Astrocyte (in vitro differentiated cells and primary cell): ENCODE measurements at regions not wholly inside any gene's neighbourhood (a gene's known extent, or its start where the extent isn't known, plus 50 kb on each side); places are given as distances from the start of the nearest gene placed in this dataset.

Source experiments
- DNase-seq: peaks from one replicate; pipeline ENCODE4 v3.0.0-alpha.2; 2010; ENCODE audit warnings: low read depth
- FAIRE-seq: peaks from 2 replicates; lab custom pipeline; 2011; peaks lifted over from hg19 to GRCh38; lab: Jason Lieb, UNC
- H2AFZ ChIP-seq: 2 replicates; pipeline ENCODE4 v1.6.0; 2012; ENCODE audit warnings: low read depth, low read length, inconsistent platforms
- H3K27ac ChIP-seq: 2 replicates; pipeline ENCODE4 v1.5.1; 2011; ENCODE audit warnings: low read depth, low read length, inconsistent platforms
- H3K27me3 ChIP-seq: 2 replicates; pipeline ENCODE4 v1.6.0; 2011; ENCODE audit warnings: low read length, inconsistent platforms; ENCODE audit not compliant: insufficient read depth
- H3K36me3 ChIP-seq: 2 replicates; pipeline ENCODE4 v1.5.1; 2011; ENCODE audit warnings: low read length, inconsistent platforms; ENCODE audit not compliant: insufficient read depth
- H3K4me1 ChIP-seq: 2 replicates; pipeline ENCODE4 v1.5.1; 2011; ENCODE audit warnings: low read length, inconsistent platforms; ENCODE audit not compliant: insufficient read depth
- H3K4me2 ChIP-seq: 2 replicates; pipeline ENCODE4 v1.6.0; 2012; ENCODE audit warnings: low read length, inconsistent platforms
- H3K4me3 ChIP-seq: 2 replicates; pipeline ENCODE4 v1.5.1; 2011; ENCODE audit warnings: low read depth, mild to moderate bottlenecking, low read length, inconsistent platforms; ENCODE audit not compliant: insufficient read depth
- H3K79me2 ChIP-seq: 2 replicates; pipeline ENCODE4 v1.6.0; 2012; ENCODE audit warnings: mild to moderate bottlenecking, low read length, inconsistent platforms; ENCODE audit not compliant: insufficient read depth
- H3K9ac ChIP-seq: 2 replicates; pipeline ENCODE4 v1.6.0; 2012; ENCODE audit warnings: mild to moderate bottlenecking, low read length, inconsistent platforms
- H3K9me3 ChIP-seq: 2 replicates; pipeline ENCODE4 v1.5.1; 2012; ENCODE audit warnings: low read depth, mild to moderate bottlenecking, low read length, inconsistent platforms; ENCODE audit not compliant: insufficient read depth
- H4K20me1 ChIP-seq: 2 replicates; pipeline ENCODE4 v1.6.0; 2012; ENCODE audit warnings: low read length, inconsistent platforms; ENCODE audit not compliant: insufficient read depth
- H3K27ac Mint-ChIP-seq: one replicate; pipeline ENCODE4 v1.8.0; 2021; ENCODE audit warnings: mild to moderate bottlenecking, mixed read lengths; ENCODE audit not compliant: unreplicated experiment
- H3K27me3 Mint-ChIP-seq: one replicate; pipeline ENCODE4 v1.8.0; 2021; ENCODE audit warnings: low read depth, mixed read lengths; ENCODE audit not compliant: unreplicated experiment
- H3K36me3 Mint-ChIP-seq: one replicate; pipeline ENCODE4 v1.8.0; 2021; ENCODE audit warnings: low read depth, mixed read lengths; ENCODE audit not compliant: unreplicated experiment
- H3K4me1 Mint-ChIP-seq: one replicate; pipeline ENCODE4 v1.8.0; 2021; ENCODE audit warnings: low read depth, mixed read lengths; ENCODE audit not compliant: unreplicated experiment
- H3K4me3 Mint-ChIP-seq: one replicate; pipeline ENCODE4 v1.8.0; 2021; ENCODE audit warnings: mild to moderate bottlenecking, moderate library complexity, mixed read lengths; ENCODE audit not compliant: unreplicated experiment
- H3K9me3 Mint-ChIP-seq: one replicate; pipeline ENCODE4 v1.8.0; 2021; ENCODE audit warnings: mild to moderate bottlenecking, mixed read lengths; ENCODE audit not compliant: unreplicated experiment
- EZH2 ChIP-seq: IDR thresholded peaks from 2 replicates; pipeline ENCODE4 v1.6.1; 2012; ENCODE audit warnings: mild to moderate bottlenecking, low read length, inconsistent platforms; ENCODE audit not compliant: insufficient read depth
- TF ChIP-seq, protein P1 (sequence below): IDR thresholded peaks from 2 replicates; pipeline ENCODE4 v1.5.1; 2011; ENCODE audit warnings: low read depth, mild to moderate bottlenecking, inconsistent platforms, low read length, moderate library complexity; ENCODE audit not compliant: insufficient read depth

DNA sequence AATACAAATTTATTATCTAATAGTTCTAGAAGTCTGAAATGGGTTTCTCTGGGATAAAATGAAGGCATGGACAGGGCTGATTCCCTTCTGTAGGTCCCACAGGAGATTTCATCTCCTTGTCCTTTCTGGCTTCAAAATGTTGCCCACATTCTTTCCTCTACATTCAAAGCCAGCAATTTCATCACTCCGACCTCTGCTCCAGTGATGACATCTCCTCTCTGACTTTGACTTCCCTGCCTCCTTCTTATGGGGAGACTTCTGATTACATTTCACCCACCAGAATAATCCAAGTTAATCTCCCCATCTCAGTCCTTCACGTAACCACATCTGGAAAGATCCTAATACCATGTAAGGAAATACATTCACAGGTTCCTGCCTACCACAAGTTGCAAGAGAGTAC is 358.0 kb upstream of the C1orf87 start:
- H4K20me1 ChIP-seq, result no peaks in the 10 kb centered on the region
- no peak for TF ChIP-seq EZH2
- TF ChIP-seq, protein P1, sequence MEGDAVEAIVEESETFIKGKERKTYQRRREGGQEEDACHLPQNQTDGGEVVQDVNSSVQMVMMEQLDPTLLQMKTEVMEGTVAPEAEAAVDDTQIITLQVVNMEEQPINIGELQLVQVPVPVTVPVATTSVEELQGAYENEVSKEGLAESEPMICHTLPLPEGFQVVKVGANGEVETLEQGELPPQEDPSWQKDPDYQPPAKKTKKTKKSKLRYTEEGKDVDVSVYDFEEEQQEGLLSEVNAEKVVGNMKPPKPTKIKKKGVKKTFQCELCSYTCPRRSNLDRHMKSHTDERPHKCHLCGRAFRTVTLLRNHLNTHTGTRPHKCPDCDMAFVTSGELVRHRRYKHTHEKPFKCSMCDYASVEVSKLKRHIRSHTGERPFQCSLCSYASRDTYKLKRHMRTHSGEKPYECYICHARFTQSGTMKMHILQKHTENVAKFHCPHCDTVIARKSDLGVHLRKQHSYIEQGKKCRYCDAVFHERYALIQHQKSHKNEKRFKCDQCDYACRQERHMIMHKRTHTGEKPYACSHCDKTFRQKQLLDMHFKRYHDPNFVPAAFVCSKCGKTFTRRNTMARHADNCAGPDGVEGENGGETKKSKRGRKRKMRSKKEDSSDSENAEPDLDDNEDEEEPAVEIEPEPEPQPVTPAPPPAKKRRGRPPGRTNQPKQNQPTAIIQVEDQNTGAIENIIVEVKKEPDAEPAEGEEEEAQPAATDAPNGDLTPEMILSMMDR, result no peak
- DNase-seq, result no peak

DNA sequence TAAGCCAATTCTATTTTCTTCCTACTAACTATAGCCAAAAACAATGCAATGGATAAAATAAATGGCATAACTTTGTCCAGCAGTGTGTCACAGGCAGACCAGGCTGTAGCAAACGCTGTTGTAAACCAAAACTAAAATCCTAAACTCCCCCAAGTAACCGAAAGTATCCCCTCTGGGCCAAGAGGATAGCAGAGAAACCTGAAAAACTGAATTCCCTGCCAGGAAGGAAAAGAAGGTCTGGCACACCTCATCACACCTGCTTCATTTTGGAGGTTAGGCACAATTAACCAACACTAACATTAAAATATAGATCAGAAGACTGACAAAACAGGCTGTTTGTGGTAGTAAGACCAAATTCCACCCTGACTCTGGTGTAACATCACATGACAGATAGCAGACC is 356.8 kb upstream of the C1orf87 start:
- Histone ChIP-seq H3K27me3 (no peaks in the 10 kb centered on the region), H2AFZ (no peak overlapping the region), H3K9ac (no peak overlapping the region), H3K9me3 (no peaks in the 10 kb centered on the region), H4K20me1 (no peaks in the 10 kb centered on the region), H3K27ac (no peak overlapping the region), H3K4me1 (no peaks in the 10 kb centered on the region), H3K4me2 (no peak overlapping the region), H3K4me3 (no peak overlapping the region), H3K36me3 (no peaks in the 10 kb centered on the region), H3K79me2 (no peaks in the 10 kb centered on the region)
- no peaks in the 10 kb centered on the region for H3K27me3 Mint-ChIP-seq
- DNase-seq (no peak), FAIRE-seq (no peak)
- H3K9me3 Mint-ChIP-seq, result peaks cover 2% of the 10 kb centered on the region
- peaks cover 1% of the 10 kb centered on the region for H3K36me3 Mint-ChIP-seq
- TF ChIP-seq, protein P1, result no peak
- TF ChIP-seq EZH2, result no peak
- no peak overlapping the region for H3K4me3 Mint-ChIP-seq
- H3K4me1 Mint-ChIP-seq, result peaks cover 2% of the 10 kb centered on the region
- H3K27ac Mint-ChIP-seq, result no peak overlapping the region

More for the DNA sequence above, 358.0 kb upstream of the C1orf87 start:
- Histone ChIP-seq H3K27me3 (no peaks in the 10 kb centered on the region), H3K79me2 (no peaks in the 10 kb centered on the region), H3K9ac (no peak overlapping the region), H3K36me3 (no peaks in the 10 kb centered on the region), H3K4me2 (no peak overlapping the region), H3K9me3 (no peaks in the 10 kb centered on the region), H2AFZ (no peak overlapping the region), H3K4me3 (no peak overlapping the region), H3K4me1 (no peaks in the 10 kb centered on the region), H3K27ac (no peak overlapping the region)
- Mint-ChIP-seq H3K4me1 (peaks cover 2% of the 10 kb centered on the region), H3K4me3 (no peak overlapping the region), H3K27ac (no peak overlapping the region), H3K27me3 (no peaks in the 10 kb centered on the region), H3K9me3 (peaks cover 2% of the 10 kb centered on the region), H3K36me3 (peaks cover 1% of the 10 kb centered on the region)
- no peak for FAIRE-seq

DNA sequence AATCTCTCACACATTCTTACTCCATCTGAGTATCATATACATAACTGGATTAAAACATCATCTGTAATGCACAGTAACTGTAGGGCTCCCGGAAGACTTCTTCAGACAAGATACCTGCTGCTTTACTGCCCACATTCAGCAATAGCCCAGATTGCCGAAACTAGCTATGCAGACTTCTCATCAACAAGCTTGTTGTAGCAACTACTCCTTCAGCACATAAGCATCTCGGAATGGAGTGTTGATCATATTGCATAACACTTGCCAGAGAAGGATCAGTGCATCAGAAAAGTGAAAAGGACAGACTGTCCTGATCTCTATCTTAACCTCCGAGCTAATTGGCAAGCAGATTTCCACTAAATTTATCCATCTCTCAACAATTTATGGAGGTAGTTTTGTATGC is 354.6 kb upstream of the C1orf87 start:
- Mint-ChIP-seq H3K36me3 (peaks cover 1% of the 10 kb centered on the region), H3K4me3 (no peak overlapping the region)
- TF ChIP-seq, protein P1, result no peak
- no peak for TF ChIP-seq EZH2

More for the DNA sequence above, 354.6 kb upstream of the C1orf87 start:
- H2AFZ ChIP-seq, result no peak overlapping the region
- H3K4me1 Mint-ChIP-seq, result peaks cover 2% of the 10 kb centered on the region
- H3K27me3 ChIP-seq, result no peaks in the 10 kb centered on the region
- peaks cover 2% of the 10 kb centered on the region for H3K9me3 Mint-ChIP-seq
- H3K79me2 ChIP-seq, result no peaks in the 10 kb centered on the region
- no peak for DNase-seq
- no peaks in the 10 kb centered on the region for H3K36me3 ChIP-seq
- no peak overlapping the region for H3K9ac ChIP-seq
- H3K4me3 ChIP-seq, result no peak overlapping the region
- no peak overlapping the region for H3K27ac ChIP-seq
- no peak for FAIRE-seq
- no peaks in the 10 kb centered on the region for H3K4me1 ChIP-seq
- no peak overlapping the region for H3K27ac Mint-ChIP-seq
- no peaks in the 10 kb centered on the region for H3K27me3 Mint-ChIP-seq
- no peaks in the 10 kb centered on the region for H3K9me3 ChIP-seq
- no peaks in the 10 kb centered on the region for H4K20me1 ChIP-seq
- no peak overlapping the region for H3K4me2 ChIP-seq
